Gastrocnemius medialis (tissue), 4 donors: ENCODE measurements at regions not wholly inside any gene's neighbourhood (a gene's known extent, or its start where the extent isn't known, plus 50 kb on each side); places are given as distances from the start of the nearest gene placed in this dataset.

Experiments used
- CTCF ChIP-seq, 5 experiments: fragments of 450-650 bp in 3 of 5; fragments of 200-600 bp in 2 of 5; sonication (generic) in 2 of 5; IDR thresholded peaks in 4 of 5; conservative IDR thresholded peaks in 1 of 5; 1 replicate in 4 of 5; 2 replicates in 1 of 5; pipeline ENCODE4 v1.5.1; 2016 to 2019; ENCODE audit warnings: antibody characterized with exemption in 5 of 5, mild to moderate bottlenecking in 3 of 5, moderate library complexity in 3 of 5
- POLR2A ChIP-seq, 2 donors: fragments of 450-650 bp; IDR thresholded peaks; one replicate each; pipeline ENCODE4 v1.6.1; 2017; ENCODE audit warnings: antibody characterized with exemption in 2 of 2, mild to moderate bottlenecking in 2 of 2, moderate library complexity in 2 of 2

GRCh38 chrX:39338583-39338982, 537.3 kb downstream of the MID1IP1 start:
- no peak for TF ChIP-seq CTCF (IDR thresholded peaks at IDR 0.05 in 4 of 5, conservative IDR thresholded peaks at IDR 0.05 in 1 of 5)
- peak in 1 of 2 donors; percentile 8 for TF ChIP-seq POLR2A (IDR thresholded peaks at IDR 0.05)
